ENCODE measurements at regions not wholly inside any gene's neighbourhood (a gene's known extent, or its start where the extent isn't known, plus 50 kb on each side); places are given as distances from the start of the nearest gene placed in this dataset.
"Not testable (repeated sequence)": the region's sequence is repeated elsewhere in the genome, so short reads cannot be mapped to it uniquely, and the experiment has no call there.

GRCh38 chr7:128616799-128617198, 55.3 kb upstream of the GARIN1A start:
- TF ChIP-seq CTCF (conservative IDR thresholded peaks at IDR 0.05; ENCODE audit: low read depth, low read length); EZH2 (IDR thresholded peaks at IDR 0.05; ENCODE audit: low read length, unreplicated experiment): not testable (repeated sequence)
